Esophagus muscularis mucosa (tissue), 4 donors: ENCODE measurements at regions not wholly inside any gene's neighbourhood (a gene's known extent, or its start where the extent isn't known, plus 50 kb on each side); places are given as distances from the start of the nearest gene placed in this dataset.

ENCODE experiments used
- DNase-seq: peaks from one replicate; pipeline ENCODE4 v3.0.0-alpha.2; 2017; ENCODE audit errors: extremely low spot score
- H3K27ac ChIP-seq, 4 donors: fragments of 200-600 bp; sonication (generic); replicated peaks in 1 of 4; 1 replicate in 3 of 4; 2 replicates in 1 of 4; pipeline ENCODE4 v1.5.1; 2016 to 2019; ENCODE audit warnings: mild to moderate bottlenecking in 1 of 4
- H3K27me3 ChIP-seq, 4 donors: fragments of 200-600 bp; sonication (generic); one replicate each; pipeline versions ENCODE4 v1.5.1 to v1.6.0; 2016 to 2019
- H3K36me3 ChIP-seq, 4 donors: fragments of 200-600 bp; sonication (generic); one replicate each; pipeline ENCODE4 v1.5.1; 2016 to 2019
- H3K4me1 ChIP-seq, 4 donors: fragments of 200-600 bp; sonication (generic); one replicate each; pipeline ENCODE4 v1.5.1; 2016 to 2019
- H3K4me3 ChIP-seq, 4 donors: fragments of 200-600 bp; sonication (generic); 1 replicate in 2 of 4; 2 replicates in 2 of 4; pipeline ENCODE4 v1.5.1; 2016 to 2019; ENCODE audit warnings: mild to moderate bottlenecking in 4 of 4, moderate library complexity in 1 of 4
- H3K9me3 ChIP-seq, 4 donors: fragments of 200-600 bp; sonication (generic); 1 replicate in 3 of 4; 2 replicates in 1 of 4; pipeline ENCODE4 v1.5.1; 2016 to 2019
- CTCF ChIP-seq, 3 experiments: fragments of 200-600 bp in 2 of 3; fragments of 450-650 bp in 1 of 3; sonication (generic) in 2 of 3; IDR thresholded peaks; one replicate each; pipeline ENCODE4 v1.5.1; 2017 to 2019; ENCODE audit warnings: antibody characterized with exemption in 3 of 3, mild to moderate bottlenecking in 2 of 3, moderate library complexity in 1 of 3
- EP300 ChIP-seq: sonication (generic); formaldehyde crosslinking; IDR thresholded peaks from one replicate; pipeline ENCODE4 v1.6.1; 2017; ENCODE audit warnings: antibody characterized with exemption
- POLR2A ChIP-seq: fragments of 450-650 bp; IDR thresholded peaks from one replicate; pipeline ENCODE4 v1.6.1; 2017; ENCODE audit warnings: antibody characterized with exemption, moderate library complexity, mild to moderate bottlenecking, low read depth
- POLR2AphosphoS5 ChIP-seq, 2 donors: sonication (generic); formaldehyde crosslinking; IDR thresholded peaks; one replicate each; pipeline ENCODE4 v1.6.1; 2017; ENCODE audit warnings: antibody characterized with exemption in 2 of 2
- WGBS: methylation state at CpG from one replicate; pipeline ENCODE4 v1.1.5; 2018; 5-methylcytosine and 5-hydroxymethylcytosine counted together
- intact Hi-C: fragments of 100-400 bp; cut with DNase I; formaldehyde crosslinking; loops from one replicate; pipeline ENCODE4 v1.15.1; 2023

- Histone ChIP-seq H3K36me3 (no peaks in the 10 kb centered on the region), H3K4me3 (no peak overlapping the region), H3K27me3 (no peaks in the 10 kb centered on the region), H3K4me1 (no peaks in the 10 kb centered on the region), H3K27ac (no peak overlapping the region), H3K9me3 (no peaks in the 10 kb centered on the region)
- TF ChIP-seq POLR2A (no peak), EP300 (no peak), POLR2AphosphoS5 (IDR thresholded peaks at IDR 0.05) (no peak), CTCF (IDR thresholded peaks at IDR 0.05) (no peak)
- intact Hi-C loops, result no loop called here
- no peak for DNase-seq
- WGBS, result 94% methylated on average over 3 of the region's 3 CpGs
Measured at GRCh38 chr15:99863550-99864198, 130.4 kb upstream of the LYSMD4 start.

- intact Hi-C loops, result no loop called here
- Histone ChIP-seq H3K9me3 (no peaks in the 10 kb centered on the region), H3K27ac (no peak overlapping the region), H3K36me3 (no peaks in the 10 kb centered on the region), H3K4me1 (no peaks in the 10 kb centered on the region), H3K4me3 (no peak overlapping the region), H3K27me3 (no peaks in the 10 kb centered on the region)
- 94% methylated on average over 1 of the region's 1 CpG for WGBS
- no peak for TF ChIP-seq POLR2A
- DNase-seq, result no peak
Measured at GRCh38 chr15:99857836-99858235, 124.6 kb upstream of the LYSMD4 start.

GRCh38 chr15:99850517-99850916 is 117.3 kb upstream of the LYSMD4 start:
- H3K4me1 ChIP-seq, result no peaks in the 10 kb centered on the region
- WGBS, result 89% methylated on average over 1 of the region's 1 CpG
- H3K36me3 ChIP-seq, result no peaks in the 10 kb centered on the region
- no peak for DNase-seq
- H3K27me3 ChIP-seq, result no peaks in the 10 kb centered on the region
- H3K9me3 ChIP-seq, result no peaks in the 10 kb centered on the region
- TF ChIP-seq EP300 (no peak), CTCF (IDR thresholded peaks at IDR 0.05) (no peak), POLR2A (no peak), POLR2AphosphoS5 (IDR thresholded peaks at IDR 0.05) (no peak)
- no peak overlapping the region for H3K27ac ChIP-seq
- no peak overlapping the region for H3K4me3 ChIP-seq
- intact Hi-C loops, result no loop called here

- intact Hi-C loops, result no loop called here
Measured at GRCh38 chr15:99845009-99845408, 111.8 kb upstream of the LYSMD4 start.

GRCh38 chr15:99844150-99844549 is 110.9 kb upstream of the LYSMD4 start:
- H3K9me3 ChIP-seq, result no peaks in the 10 kb centered on the region

More at GRCh38 chr15:99845009-99845408, 111.8 kb upstream of the LYSMD4 start:
- H3K27me3 ChIP-seq, result no peaks in the 10 kb centered on the region
- no peak overlapping the region for H3K27ac ChIP-seq
- DNase-seq, result no peak
- no peak overlapping the region for H3K4me3 ChIP-seq
- H3K36me3 ChIP-seq, result no peaks in the 10 kb centered on the region
- H3K4me1 ChIP-seq, result no peaks in the 10 kb centered on the region
- H3K9me3 ChIP-seq, result no peaks in the 10 kb centered on the region
- TF ChIP-seq CTCF (IDR thresholded peaks at IDR 0.05) (no peak), POLR2A (no peak), POLR2AphosphoS5 (IDR thresholded peaks at IDR 0.05) (no peak), EP300 (no peak)
- 86% methylated on average over 3 of the region's 3 CpGs for WGBS

More at GRCh38 chr15:99844150-99844549, 110.9 kb upstream of the LYSMD4 start:
- DNase-seq, result no peak
- no peaks in the 10 kb centered on the region for H3K27me3 ChIP-seq
- peaks cover 0 to 3% (median 0%) of the 10 kb centered on the region in 4 donors for H3K36me3 ChIP-seq
- H3K27ac ChIP-seq, result no peak overlapping the region
- WGBS, result 82% methylated on average over 8 of the region's 8 CpGs
- TF ChIP-seq POLR2A (no peak), CTCF (IDR thresholded peaks at IDR 0.05) (no peak), POLR2AphosphoS5 (IDR thresholded peaks at IDR 0.05) (no peak), EP300 (no peak)
- no peaks in the 10 kb centered on the region for H3K4me1 ChIP-seq
- intact Hi-C loops, result no loop called here
- H3K4me3 ChIP-seq, result no peak overlapping the region
